Spleen (tissue), 7 donors: ENCODE measurements at regions not wholly inside any gene's neighbourhood (a gene's known extent, or its start where the extent isn't known, plus 50 kb on each side); places are given as distances from the start of the nearest gene placed in this dataset.

Experiments
- POLR2A ChIP-seq, 3 donors: fragments of 450-650 bp; IDR thresholded peaks; one replicate each; pipeline ENCODE4 v1.5.1; 2017; ENCODE audit warnings: antibody characterized with exemption in 3 of 3, mild to moderate bottlenecking in 1 of 3
- TF ChIP-seq, protein P1 (sequence below), 11 experiments: fragments of 200-600 bp in 7 of 11; fragments of 450-650 bp in 4 of 11; sonication (generic) in 4 of 11; IDR thresholded peaks in 8 of 11; conservative IDR thresholded peaks in 3 of 11; 1 replicate in 7 of 11; 2 replicates in 4 of 11; pipeline versions ENCODE4 v1.4.0 to v1.8.0; 2016 to 2021; ENCODE audit warnings: antibody characterized with exemption in 11 of 11, inconsistent platforms in 4 of 11, mild to moderate bottlenecking in 1 of 11
- donor health status: DM: no; HTN: no; CAD: no; lungs with moderate emphysema.
- donor health status: DM: no; HTN: no; CAD: no.
- donor health status: DM: no; HTN: no; CAD: no.

DNA sequence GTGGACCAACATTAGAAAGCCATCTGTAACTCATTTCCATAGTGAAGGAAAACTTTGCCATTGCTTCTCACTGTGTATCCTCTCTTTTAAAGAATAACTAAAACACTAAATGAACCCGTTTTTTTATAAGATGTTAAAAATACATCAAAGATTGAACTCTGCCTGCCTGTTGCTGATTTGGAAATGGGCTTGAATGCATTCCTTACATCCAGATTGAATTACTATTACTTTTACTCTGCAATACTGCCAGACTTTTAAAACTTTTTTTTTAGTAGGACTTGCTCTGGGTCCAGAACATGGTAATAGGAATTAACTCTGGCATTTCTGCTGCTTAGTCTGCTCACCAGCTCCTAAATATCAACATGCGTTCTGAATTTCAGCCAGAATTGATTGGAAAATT, 176.8 kb upstream of the PAPPA start:
- no peak for TF ChIP-seq POLR2A (IDR thresholded peaks at IDR 0.05)
- TF ChIP-seq, protein P1, sequence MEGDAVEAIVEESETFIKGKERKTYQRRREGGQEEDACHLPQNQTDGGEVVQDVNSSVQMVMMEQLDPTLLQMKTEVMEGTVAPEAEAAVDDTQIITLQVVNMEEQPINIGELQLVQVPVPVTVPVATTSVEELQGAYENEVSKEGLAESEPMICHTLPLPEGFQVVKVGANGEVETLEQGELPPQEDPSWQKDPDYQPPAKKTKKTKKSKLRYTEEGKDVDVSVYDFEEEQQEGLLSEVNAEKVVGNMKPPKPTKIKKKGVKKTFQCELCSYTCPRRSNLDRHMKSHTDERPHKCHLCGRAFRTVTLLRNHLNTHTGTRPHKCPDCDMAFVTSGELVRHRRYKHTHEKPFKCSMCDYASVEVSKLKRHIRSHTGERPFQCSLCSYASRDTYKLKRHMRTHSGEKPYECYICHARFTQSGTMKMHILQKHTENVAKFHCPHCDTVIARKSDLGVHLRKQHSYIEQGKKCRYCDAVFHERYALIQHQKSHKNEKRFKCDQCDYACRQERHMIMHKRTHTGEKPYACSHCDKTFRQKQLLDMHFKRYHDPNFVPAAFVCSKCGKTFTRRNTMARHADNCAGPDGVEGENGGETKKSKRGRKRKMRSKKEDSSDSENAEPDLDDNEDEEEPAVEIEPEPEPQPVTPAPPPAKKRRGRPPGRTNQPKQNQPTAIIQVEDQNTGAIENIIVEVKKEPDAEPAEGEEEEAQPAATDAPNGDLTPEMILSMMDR (IDR thresholded peaks at IDR 0.05 in 8 of 11, conservative IDR thresholded peaks at IDR 0.05 in 3 of 11): no peak
